H9 (cell line): ENCODE measurements at regions not wholly inside any gene's neighbourhood (a gene's known extent, or its start where the extent isn't known, plus 50 kb on each side); places are given as distances from the start of the nearest gene placed in this dataset.

Experiments used
- DNase-seq: peaks from one replicate; pipeline ENCODE4 v3.0.0-alpha.2; 2017
- H2AFZ ChIP-seq: one replicate; pipeline ENCODE4 v1.6.1; 2013; ENCODE audit warnings: mild to moderate bottlenecking, low read length, control low read depth, moderate library complexity
- H2AK5ac ChIP-seq: 2 replicates; pipeline ENCODE4 v1.6.1; 2013; ENCODE audit warnings: low read length, control low read depth, mixed read lengths; ENCODE audit not compliant: insufficient read length
- H2BK120ac ChIP-seq: one replicate; pipeline ENCODE4 v1.6.1; 2013; ENCODE audit warnings: low read depth, mild to moderate bottlenecking, low read length, control low read depth, inconsistent platforms; ENCODE audit not compliant: poor library complexity, severe bottlenecking
- H2BK12ac ChIP-seq: 2 replicates; pipeline ENCODE4 v1.6.1; 2013; ENCODE audit warnings: low read length, control low read depth, mixed read lengths, low read depth; ENCODE audit not compliant: insufficient read length
- H2BK15ac ChIP-seq: 2 replicates; pipeline ENCODE4 v1.6.1; 2013; ENCODE audit warnings: low read depth, low read length, control low read depth
- H2BK20ac ChIP-seq: one replicate; pipeline ENCODE4 v1.6.1; 2013; ENCODE audit warnings: low read depth, mild to moderate bottlenecking, low read length, control low read depth, inconsistent platforms; ENCODE audit not compliant: poor library complexity, severe bottlenecking
- H2BK5ac ChIP-seq: 2 replicates; pipeline ENCODE4 v1.6.1; 2013; ENCODE audit warnings: low read length, control low read depth, mixed read lengths; ENCODE audit not compliant: insufficient read length
- H3K14ac ChIP-seq: 2 replicates; pipeline ENCODE4 v1.6.1; 2013; ENCODE audit warnings: low read length, control low read depth; ENCODE audit not compliant: insufficient read depth
- H3K18ac ChIP-seq: 2 replicates; pipeline ENCODE4 v1.6.1; 2013; ENCODE audit warnings: low read depth, mild to moderate bottlenecking, mixed read lengths, low read length, control low read depth; ENCODE audit not compliant: insufficient read length
- H3K23ac ChIP-seq: 2 replicates; pipeline ENCODE4 v1.6.1; 2013; ENCODE audit warnings: low read length, control low read depth, mixed read lengths, low read depth; ENCODE audit not compliant: insufficient read length
- H3K23me2 ChIP-seq: 2 replicates; pipeline ENCODE4 v1.6.1; 2013; ENCODE audit warnings: low read depth, mild to moderate bottlenecking, mixed read lengths, low read length, control low read depth; ENCODE audit not compliant: insufficient read length, poor library complexity, severe bottlenecking
- H3K27ac ChIP-seq: 2 replicates; pipeline ENCODE4 v1.5.1; 2013; ENCODE audit warnings: low read length, control low read depth, mixed read lengths, low read depth; ENCODE audit not compliant: insufficient read length
- H3K27me3 ChIP-seq: 2 replicates; pipeline ENCODE4 v1.6.1; 2013; ENCODE audit warnings: low read length, control low read depth, inconsistent platforms; ENCODE audit not compliant: insufficient read depth
- H3K4ac ChIP-seq: 2 replicates; pipeline ENCODE4 v1.6.1; 2013; ENCODE audit warnings: low read depth, mild to moderate bottlenecking, control low read depth, inconsistent platforms, low read length, moderate library complexity
- H3K4me1 ChIP-seq: 2 replicates; pipeline ENCODE4 v1.6.1; 2013; ENCODE audit warnings: low read length, control low read depth, inconsistent platforms; ENCODE audit not compliant: insufficient read depth
- H3K4me2 ChIP-seq: 2 replicates; pipeline ENCODE4 v1.6.1; 2013; ENCODE audit warnings: low read length, control low read depth, mixed read lengths; ENCODE audit not compliant: insufficient read length, insufficient read depth
- H3K56ac ChIP-seq: 2 replicates; pipeline ENCODE4 v1.6.1; 2013; ENCODE audit warnings: low read depth, mild to moderate bottlenecking, mixed read lengths, low read length, control low read depth; ENCODE audit not compliant: insufficient read length
- H3K79me1 ChIP-seq: 2 replicates; pipeline ENCODE4 v1.6.1; 2013; ENCODE audit warnings: low read depth, mild to moderate bottlenecking, moderate library complexity, low read length, control low read depth, inconsistent platforms; ENCODE audit not compliant: insufficient read depth, poor library complexity, severe bottlenecking
- H3K79me2 ChIP-seq: 2 replicates; pipeline ENCODE4 v1.6.1; 2013; ENCODE audit warnings: low read length, control low read depth, inconsistent platforms; ENCODE audit not compliant: insufficient read depth
- H3K9ac ChIP-seq: 2 replicates; pipeline ENCODE4 v1.6.1; 2013; ENCODE audit warnings: low read length, control low read depth, mixed read lengths; ENCODE audit not compliant: insufficient read length; ENCODE audit errors: extremely low read depth
- H3K9me3 ChIP-seq: one replicate; pipeline ENCODE4 v1.6.1; 2013; ENCODE audit warnings: low read depth, low read length, inconsistent platforms; ENCODE audit not compliant: control insufficient read depth
- H3T11ph ChIP-seq: one replicate; pipeline ENCODE4 v1.6.1; 2013; ENCODE audit warnings: mild to moderate bottlenecking, low read length, control low read depth, inconsistent platforms
- H4K20me1 ChIP-seq: one replicate; pipeline ENCODE4 v1.6.1; 2013; ENCODE audit not compliant: control insufficient read depth, insufficient read length, insufficient read depth
- H4K5ac ChIP-seq: 2 replicates; pipeline ENCODE4 v1.6.1; 2013; ENCODE audit warnings: low read depth, mild to moderate bottlenecking, mixed read lengths, low read length, control low read depth; ENCODE audit not compliant: insufficient read length
- H4K8ac ChIP-seq: replicated peaks from 2 replicates; pipeline ENCODE4 v1.6.1; 2013; ENCODE audit warnings: low read length, control low read depth, mixed read lengths, low read depth; ENCODE audit not compliant: insufficient read length
- H4K91ac ChIP-seq: 2 replicates; pipeline ENCODE4 v1.6.1; 2013; ENCODE audit warnings: low read depth, mild to moderate bottlenecking, moderate library complexity, mixed read lengths, low read length, control low read depth; ENCODE audit not compliant: insufficient read length
- H3K27ac Mint-ChIP-seq, 3 experiments: 2 replicates in 2 of 3; 3 replicates in 1 of 3; pipeline ENCODE4 v1.8.0; 2020 to 2021; ENCODE audit warnings: mixed read lengths in 3 of 3, mild to moderate bottlenecking in 1 of 3, moderate library complexity in 1 of 3
- H3K27me3 Mint-ChIP-seq: 2 replicates; pipeline ENCODE4 v1.8.0; 2021; ENCODE audit warnings: low read depth, mild to moderate bottlenecking, moderate library complexity, mixed read lengths
- H3K36me3 Mint-ChIP-seq, 3 experiments: 2 replicates in 2 of 3; 3 replicates in 1 of 3; pipeline ENCODE4 v1.8.0; 2020 to 2021; ENCODE audit warnings: low read depth in 3 of 3, mixed read lengths in 3 of 3; ENCODE audit not compliant: insufficient read depth in 1 of 3
- H3K4me1 Mint-ChIP-seq, 2 experiments: 2 replicates each; pipeline ENCODE4 v1.8.0; 2020; ENCODE audit warnings: mixed read lengths in 2 of 2
- H3K4me3 Mint-ChIP-seq, 2 experiments: 2 replicates in 1 of 2; 3 replicates in 1 of 2; pipeline ENCODE4 v1.8.0; 2020 to 2021; ENCODE audit warnings: mild to moderate bottlenecking in 2 of 2, mixed read lengths in 2 of 2, moderate library complexity in 1 of 2
- H3K9me3 Mint-ChIP-seq, 2 experiments: 2 replicates in 1 of 2; 3 replicates in 1 of 2; pipeline ENCODE4 v1.8.0; 2020; ENCODE audit warnings: mild to moderate bottlenecking in 2 of 2, mixed read lengths in 2 of 2, moderate library complexity in 1 of 2
- TF ChIP-seq, protein P1 (sequence below): fragments of 200-600 bp; sonication (generic); conservative IDR thresholded peaks from 3 replicates; pipeline ENCODE4 v1.8.0; 2021; ENCODE audit warnings: antibody characterized with exemption, mild to moderate bottlenecking

DNA sequence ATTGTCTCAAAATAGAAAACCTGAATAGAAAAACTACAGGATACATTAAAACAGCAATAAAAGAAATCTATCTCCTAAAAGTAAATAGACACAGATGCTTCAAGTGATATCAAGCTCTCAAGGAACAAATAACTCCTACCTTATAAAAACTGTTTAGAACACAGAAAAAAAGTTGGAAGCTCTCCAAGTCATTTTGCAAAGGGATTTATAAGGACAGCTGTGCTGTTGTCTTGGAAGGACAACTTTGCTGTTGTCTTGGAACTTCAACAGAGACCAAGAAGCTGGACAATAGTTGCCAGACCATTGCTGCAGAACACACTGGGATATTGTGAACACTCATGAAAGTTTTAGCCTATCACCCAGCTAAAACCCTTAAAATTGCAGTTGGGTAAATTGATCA is 780.7 kb downstream of the FLRT2 start:
- Histone ChIP-seq H3K4me2 (no peak overlapping the region), H3T11ph (no peak overlapping the region), H2AK5ac (no peak overlapping the region), H4K20me1 (no peaks in the 10 kb centered on the region), H2BK120ac (no peak overlapping the region), H2BK15ac (no peak overlapping the region), H3K14ac (no peak overlapping the region), H4K8ac (no peak overlapping the region), H3K18ac (no peak overlapping the region), H3K23me2 (no peaks in the 10 kb centered on the region), H2BK5ac (no peak overlapping the region), H3K79me1 (no peaks in the 10 kb centered on the region), H3K4me1 (no peaks in the 10 kb centered on the region; the same call in 1 of the 2 replicates), H3K27me3 (no peaks in the 10 kb centered on the region), H3K23ac (no peak overlapping the region), H3K56ac (no peak overlapping the region), H3K9me3 (no peaks in the 10 kb centered on the region), H3K9ac (no peak overlapping the region), H4K91ac (no peak overlapping the region), H3K4ac (no peak overlapping the region), H3K79me2 (no peaks in the 10 kb centered on the region), H2BK12ac (no peak overlapping the region), H2BK20ac (no peak overlapping the region), H3K27ac (no peak overlapping the region), H2AFZ (no peak overlapping the region), H4K5ac (no peak overlapping the region)
- Mint-ChIP-seq H3K4me1 (peaks cover 5 to 7% of the 10 kb centered on the region in 2 experiments), H3K4me3 (no peak overlapping the region), H3K36me3 (peaks cover 0 to 4% (median 1%) of the 10 kb centered on the region in 3 experiments; a peak in 3 of 7 replicates), H3K27ac (no peak overlapping the region), H3K9me3 (peaks cover 0 to 2% of the 10 kb centered on the region in 2 experiments; a peak in 2 of 5 replicates), H3K27me3 (no peaks in the 10 kb centered on the region)
- TF ChIP-seq, protein P1, sequence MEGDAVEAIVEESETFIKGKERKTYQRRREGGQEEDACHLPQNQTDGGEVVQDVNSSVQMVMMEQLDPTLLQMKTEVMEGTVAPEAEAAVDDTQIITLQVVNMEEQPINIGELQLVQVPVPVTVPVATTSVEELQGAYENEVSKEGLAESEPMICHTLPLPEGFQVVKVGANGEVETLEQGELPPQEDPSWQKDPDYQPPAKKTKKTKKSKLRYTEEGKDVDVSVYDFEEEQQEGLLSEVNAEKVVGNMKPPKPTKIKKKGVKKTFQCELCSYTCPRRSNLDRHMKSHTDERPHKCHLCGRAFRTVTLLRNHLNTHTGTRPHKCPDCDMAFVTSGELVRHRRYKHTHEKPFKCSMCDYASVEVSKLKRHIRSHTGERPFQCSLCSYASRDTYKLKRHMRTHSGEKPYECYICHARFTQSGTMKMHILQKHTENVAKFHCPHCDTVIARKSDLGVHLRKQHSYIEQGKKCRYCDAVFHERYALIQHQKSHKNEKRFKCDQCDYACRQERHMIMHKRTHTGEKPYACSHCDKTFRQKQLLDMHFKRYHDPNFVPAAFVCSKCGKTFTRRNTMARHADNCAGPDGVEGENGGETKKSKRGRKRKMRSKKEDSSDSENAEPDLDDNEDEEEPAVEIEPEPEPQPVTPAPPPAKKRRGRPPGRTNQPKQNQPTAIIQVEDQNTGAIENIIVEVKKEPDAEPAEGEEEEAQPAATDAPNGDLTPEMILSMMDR: no peak
- no peak for DNase-seq
